D721Med (cell line): ENCODE measurements at regions not wholly inside any gene's neighbourhood (a gene's known extent, or its start where the extent isn't known, plus 50 kb on each side); places are given as distances from the start of the nearest gene placed in this dataset.

ENCODE experiments used
- DNase-seq: peaks from one replicate; pipeline ENCODE4 v3.0.0; 2011; ENCODE audit warnings: low spot score; ENCODE audit not compliant: insufficient read length
- FAIRE-seq: peaks from 2 replicates; lab custom pipeline; 2011; peaks lifted over from hg19 to GRCh38; lab: Jason Lieb, UNC
- TF ChIP-seq, protein P1 (sequence below): IDR thresholded peaks from 2 replicates; pipeline ENCODE4 v1.5.1; 2012; ENCODE audit warnings: mild to moderate bottlenecking, control low read depth; ENCODE audit not compliant: insufficient read depth; ENCODE audit errors: missing control alignments

DNA sequence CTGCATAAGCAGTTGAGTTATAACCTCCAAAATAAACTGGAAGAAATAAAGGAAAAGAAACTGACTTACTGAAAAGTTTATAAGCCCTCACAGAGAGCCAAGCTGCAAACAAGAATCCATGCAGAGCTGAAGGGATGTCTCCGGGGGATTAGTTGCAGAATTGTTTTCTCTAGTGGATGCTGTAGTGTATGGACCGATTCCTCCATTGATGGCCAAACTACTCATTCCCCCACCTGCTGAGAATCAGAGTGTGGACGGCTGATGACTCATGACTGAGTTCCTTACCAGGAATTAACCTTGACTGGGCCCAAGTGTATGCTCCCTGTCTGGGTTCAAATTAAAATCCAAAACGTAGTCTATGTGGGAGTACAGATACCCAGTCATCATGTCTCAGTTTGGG is 93.9 kb upstream of the CDH8 start:
- DNase-seq = no peak
- FAIRE-seq = no peak
- TF ChIP-seq, protein P1, sequence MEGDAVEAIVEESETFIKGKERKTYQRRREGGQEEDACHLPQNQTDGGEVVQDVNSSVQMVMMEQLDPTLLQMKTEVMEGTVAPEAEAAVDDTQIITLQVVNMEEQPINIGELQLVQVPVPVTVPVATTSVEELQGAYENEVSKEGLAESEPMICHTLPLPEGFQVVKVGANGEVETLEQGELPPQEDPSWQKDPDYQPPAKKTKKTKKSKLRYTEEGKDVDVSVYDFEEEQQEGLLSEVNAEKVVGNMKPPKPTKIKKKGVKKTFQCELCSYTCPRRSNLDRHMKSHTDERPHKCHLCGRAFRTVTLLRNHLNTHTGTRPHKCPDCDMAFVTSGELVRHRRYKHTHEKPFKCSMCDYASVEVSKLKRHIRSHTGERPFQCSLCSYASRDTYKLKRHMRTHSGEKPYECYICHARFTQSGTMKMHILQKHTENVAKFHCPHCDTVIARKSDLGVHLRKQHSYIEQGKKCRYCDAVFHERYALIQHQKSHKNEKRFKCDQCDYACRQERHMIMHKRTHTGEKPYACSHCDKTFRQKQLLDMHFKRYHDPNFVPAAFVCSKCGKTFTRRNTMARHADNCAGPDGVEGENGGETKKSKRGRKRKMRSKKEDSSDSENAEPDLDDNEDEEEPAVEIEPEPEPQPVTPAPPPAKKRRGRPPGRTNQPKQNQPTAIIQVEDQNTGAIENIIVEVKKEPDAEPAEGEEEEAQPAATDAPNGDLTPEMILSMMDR = no peak

DNA sequence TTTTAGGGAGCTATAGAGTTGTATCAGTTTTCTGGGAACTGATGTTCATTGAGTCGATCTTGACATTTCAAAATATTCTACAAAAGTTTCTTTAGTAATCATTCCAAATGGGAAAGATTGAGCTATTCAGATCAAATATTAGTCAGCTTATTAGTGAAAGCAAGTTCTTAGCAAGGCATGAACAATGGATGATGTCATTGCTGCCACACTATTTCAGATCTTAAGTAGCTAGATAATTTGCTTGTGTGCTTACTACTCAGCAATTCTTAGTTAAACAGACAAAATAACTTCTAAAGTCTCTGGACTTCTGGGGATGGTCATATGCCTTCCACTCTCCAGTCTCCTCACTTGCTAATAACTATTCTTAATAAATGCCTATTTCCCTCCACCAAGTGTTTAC is 69.0 kb upstream of the CDH8 start:
- DNase-seq (no peak), FAIRE-seq (no peak)
- TF ChIP-seq, protein P1 = no peak

DNA sequence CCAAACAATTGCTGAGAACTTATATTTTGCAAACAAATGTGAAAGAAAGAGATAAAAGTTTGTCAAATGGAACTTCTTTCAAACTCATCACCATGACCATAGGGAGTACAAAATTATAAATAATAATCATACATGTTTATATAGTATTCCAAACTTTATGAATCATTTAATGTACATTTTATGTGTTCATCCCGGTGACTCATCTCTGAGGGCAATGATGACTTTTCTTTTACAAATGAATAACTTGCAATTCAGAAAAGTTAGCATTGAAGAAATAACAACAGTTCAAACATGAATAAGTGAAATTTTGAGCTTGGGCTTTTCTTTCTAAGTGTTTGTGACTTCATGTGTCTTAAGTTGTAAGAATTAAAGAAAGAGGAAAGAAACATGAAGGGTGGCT is 66.3 kb upstream of the CDH8 start:
- DNase-seq (no peak), FAIRE-seq (no peak)
- TF ChIP-seq, protein P1 = no peak

DNA sequence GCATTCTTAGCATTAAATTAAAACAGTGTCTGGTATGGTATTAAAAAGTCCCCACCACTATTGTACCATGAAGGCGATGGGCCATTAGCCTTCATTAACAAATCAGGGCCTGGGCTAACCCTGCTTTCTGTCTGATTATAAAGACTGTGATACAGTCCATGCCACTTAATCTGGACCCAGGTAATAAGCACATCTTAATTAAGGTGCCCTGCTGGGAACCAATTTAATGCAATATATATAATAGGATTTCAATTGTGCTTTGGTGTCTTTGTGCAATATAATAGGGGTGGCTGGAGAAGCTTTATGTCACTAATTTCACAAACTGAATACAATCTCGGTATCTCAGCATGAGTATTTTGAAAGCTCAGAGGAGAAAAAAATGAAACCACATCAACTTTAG is 64.4 kb upstream of the CDH8 start:
- FAIRE-seq = no peak
- TF ChIP-seq, protein P1 = no peak

GRCh38 chr16:62089715-62090114 is 53.5 kb upstream of the CDH8 start:
- no peak for FAIRE-seq
- no peak for DNase-seq
- TF ChIP-seq, protein P1 = no peak

More for the DNA sequence above, 64.4 kb upstream of the CDH8 start:
- DNase-seq = no peak

GRCh38 chr16:62088731-62089410 is 52.6 kb upstream of the CDH8 start:
- TF ChIP-seq, protein P1 = no peak
- no peak for FAIRE-seq
- no peak for DNase-seq
